GM12872 (cell line): ENCODE measurements at regions not wholly inside any gene's neighbourhood (a gene's known extent, or its start where the extent isn't known, plus 50 kb on each side); places are given as distances from the start of the nearest gene placed in this dataset.

Experiments
- TF ChIP-seq, protein P1 (sequence below): IDR thresholded peaks from 3 replicates; pipeline ENCODE4 v1.5.1; 2011; ENCODE audit warnings: low read depth, mild to moderate bottlenecking, low read length, moderate library complexity; ENCODE audit not compliant: insufficient read depth

DNA sequence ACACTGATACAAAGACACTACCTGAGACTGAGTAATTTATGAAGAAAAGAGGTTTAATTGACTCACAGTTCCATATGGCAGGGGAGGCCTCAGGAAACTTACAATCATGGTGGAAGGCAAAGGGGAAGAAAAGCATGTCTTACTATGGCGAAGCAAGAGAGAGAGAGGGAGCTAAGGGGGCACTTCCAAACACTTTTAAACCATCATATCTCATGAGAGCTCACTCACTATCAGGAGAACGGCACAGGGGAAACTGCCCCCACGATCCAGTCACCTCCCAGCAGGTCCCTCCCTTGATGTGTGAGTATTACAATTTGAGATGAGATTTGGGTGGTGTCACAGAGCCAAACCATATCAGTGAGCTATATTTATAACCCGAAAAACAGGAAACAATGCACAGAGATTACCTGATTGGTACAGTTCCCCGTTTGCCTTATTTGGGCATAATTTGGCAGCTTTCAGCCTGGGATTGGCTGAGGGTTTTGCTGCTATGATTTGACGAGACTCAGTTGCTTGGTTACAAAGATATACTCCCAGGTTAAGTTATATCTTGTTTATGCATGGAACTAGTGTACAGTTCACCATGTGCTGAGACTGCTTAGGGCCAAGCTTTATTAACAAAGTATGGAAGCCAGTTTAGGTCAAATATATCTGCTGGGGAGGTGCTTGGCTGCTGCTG is 184.2 kb downstream of the NR2F2 start:
- TF ChIP-seq, protein P1, sequence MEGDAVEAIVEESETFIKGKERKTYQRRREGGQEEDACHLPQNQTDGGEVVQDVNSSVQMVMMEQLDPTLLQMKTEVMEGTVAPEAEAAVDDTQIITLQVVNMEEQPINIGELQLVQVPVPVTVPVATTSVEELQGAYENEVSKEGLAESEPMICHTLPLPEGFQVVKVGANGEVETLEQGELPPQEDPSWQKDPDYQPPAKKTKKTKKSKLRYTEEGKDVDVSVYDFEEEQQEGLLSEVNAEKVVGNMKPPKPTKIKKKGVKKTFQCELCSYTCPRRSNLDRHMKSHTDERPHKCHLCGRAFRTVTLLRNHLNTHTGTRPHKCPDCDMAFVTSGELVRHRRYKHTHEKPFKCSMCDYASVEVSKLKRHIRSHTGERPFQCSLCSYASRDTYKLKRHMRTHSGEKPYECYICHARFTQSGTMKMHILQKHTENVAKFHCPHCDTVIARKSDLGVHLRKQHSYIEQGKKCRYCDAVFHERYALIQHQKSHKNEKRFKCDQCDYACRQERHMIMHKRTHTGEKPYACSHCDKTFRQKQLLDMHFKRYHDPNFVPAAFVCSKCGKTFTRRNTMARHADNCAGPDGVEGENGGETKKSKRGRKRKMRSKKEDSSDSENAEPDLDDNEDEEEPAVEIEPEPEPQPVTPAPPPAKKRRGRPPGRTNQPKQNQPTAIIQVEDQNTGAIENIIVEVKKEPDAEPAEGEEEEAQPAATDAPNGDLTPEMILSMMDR = no peak

DNA sequence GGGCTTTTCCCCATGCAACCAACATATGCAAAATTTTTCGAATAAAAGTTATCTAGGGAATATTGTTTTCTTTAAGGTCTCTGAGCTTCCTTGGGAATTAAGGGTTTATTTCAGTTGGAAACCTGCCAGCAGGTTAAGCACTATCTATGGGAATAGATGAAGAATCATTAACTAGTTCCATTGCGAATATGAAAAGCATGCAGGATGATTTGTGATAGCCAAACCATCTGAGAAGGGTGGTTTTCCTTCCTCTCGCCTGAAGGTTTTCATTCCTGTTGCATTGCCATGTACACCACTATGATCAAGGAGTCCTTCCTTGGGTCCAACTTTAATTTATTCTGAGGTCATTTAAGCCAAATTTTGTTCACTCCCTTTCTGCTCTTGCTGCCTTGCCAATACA is 184.9 kb downstream of the NR2F2 start:
- TF ChIP-seq, protein P1 = no peak

DNA sequence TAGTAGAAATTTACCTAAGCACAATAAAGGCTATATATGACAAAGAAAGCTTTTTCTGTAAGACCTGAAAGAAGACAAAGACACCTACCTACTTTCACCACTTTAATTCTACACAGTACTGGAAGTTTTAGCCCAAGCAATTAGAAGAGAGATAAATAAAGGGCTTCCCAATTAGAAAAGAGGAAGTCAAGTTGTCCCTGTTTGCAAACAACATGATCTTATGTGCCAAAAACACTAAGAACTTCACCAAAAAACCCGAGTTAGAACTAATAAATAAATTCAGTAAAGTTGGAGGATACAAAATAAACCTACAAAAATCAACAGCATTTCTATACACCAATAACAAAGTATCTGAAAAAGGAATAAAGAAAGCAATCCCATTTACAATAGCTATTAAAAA is 190.9 kb downstream of the NR2F2 start:
- TF ChIP-seq, protein P1 = no peak

DNA sequence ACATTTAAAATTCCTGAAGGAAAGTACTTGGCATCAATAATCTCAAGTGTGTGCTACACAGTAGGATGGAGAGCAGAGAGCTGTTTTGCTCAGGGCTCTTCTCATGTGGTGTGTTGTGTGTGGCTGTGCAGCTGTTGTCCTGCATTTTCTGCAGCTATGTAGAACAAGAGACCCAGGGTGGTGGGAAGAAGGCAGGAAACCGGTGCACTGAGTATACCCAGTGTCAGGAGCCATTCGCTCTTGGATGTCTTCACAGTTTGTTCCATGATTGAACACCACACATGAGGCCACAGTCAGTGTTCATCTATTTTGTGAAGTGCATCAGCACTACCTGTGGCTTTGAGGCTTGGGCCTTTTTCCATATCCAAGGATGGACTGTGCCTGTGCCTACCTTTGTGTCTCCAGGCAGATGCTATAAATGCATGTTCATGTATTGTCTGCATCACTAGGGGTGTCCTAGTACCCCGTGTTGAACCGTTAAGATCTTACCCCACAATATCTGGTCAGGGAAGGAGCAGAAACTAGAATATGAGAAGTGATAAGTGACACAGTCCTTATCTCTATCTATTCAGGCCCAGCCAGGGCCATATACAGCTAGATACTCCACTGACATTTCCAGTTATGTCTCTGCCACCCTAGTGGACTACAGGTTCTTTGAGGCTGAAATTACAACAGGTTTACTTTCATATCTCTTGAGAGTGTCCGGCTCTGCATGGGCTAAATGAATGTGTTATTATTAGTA is 194.3 kb downstream of the NR2F2 start:
- TF ChIP-seq, protein P1 = no peak

DNA sequence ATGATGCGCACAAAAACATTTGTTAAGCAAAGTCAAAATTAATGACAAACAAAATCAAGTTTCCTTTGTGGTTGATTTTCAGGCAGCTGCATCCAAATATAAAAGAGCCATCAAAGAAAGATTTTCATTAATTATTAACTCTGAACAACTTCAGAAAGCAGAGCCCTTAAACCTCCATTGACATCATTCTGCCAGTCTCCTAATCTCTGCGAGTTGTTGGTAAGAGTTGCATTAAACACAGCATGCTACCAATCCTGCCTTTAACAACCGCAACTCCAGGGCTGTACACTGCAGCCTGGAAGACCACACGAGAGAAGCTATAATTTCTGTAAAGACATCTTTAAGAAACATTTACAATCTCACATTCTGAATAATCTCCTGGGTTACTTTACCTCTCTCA is 204.6 kb downstream of the NR2F2 start:
- TF ChIP-seq, protein P1 = no peak

DNA sequence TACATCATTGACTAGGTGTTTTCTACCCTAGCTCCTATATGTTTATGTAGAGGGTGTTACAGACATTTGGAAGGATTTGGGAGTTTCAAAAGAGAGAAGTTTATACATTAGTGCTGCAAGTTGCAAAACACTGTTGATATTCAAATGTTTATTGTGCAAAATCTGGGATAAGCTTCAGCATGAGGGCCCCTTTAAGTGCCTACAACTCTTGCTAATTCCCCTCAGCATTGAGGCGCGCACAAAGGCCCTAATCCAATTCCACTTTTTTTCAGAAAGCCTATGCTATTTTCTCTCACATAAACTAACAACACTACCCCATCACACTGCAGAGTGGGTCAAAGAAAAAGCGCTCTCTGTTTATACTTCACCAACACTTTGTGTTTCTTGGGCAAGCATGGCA is 208.0 kb downstream of the NR2F2 start:
- TF ChIP-seq, protein P1 = no peak

DNA sequence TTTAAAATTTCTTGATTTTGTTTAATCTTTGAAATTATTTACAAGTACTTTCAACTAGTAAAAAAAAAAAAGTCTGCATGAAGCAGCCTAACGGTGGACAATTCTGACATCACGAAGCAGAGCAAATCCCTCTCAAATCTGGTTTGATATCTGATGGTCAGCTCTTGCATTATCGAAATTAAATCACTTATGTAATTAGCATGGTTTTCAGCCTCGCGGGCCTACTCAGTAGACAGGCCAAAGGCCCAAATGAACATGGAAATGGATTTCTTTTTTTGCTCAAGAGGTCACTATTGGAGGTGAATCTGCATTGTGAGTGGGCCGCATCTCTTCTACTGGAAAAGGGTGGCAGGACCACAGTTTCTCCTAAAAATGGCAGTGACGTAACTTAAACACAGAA is 209.8 kb downstream of the NR2F2 start:
- TF ChIP-seq, protein P1 = no peak
